Colonic mucosa (tissue), 4 donors: ENCODE measurements at regions not wholly inside any gene's neighbourhood (a gene's known extent, or its start where the extent isn't known, plus 50 kb on each side); places are given as distances from the start of the nearest gene placed in this dataset.

ENCODE experiments used
- DNase-seq: peaks from one replicate; pipeline ENCODE4 v3.0.0-alpha.2; 2020
- H3K27ac ChIP-seq: fragments of 200-600 bp; one replicate; pipeline ENCODE4 v1.8.0; 2021
- H3K27me3 ChIP-seq: fragments of 200-600 bp; one replicate; pipeline ENCODE4 v1.8.0; 2021
- H3K36me3 ChIP-seq: fragments of 200-600 bp; one replicate; pipeline ENCODE4 v1.8.0; 2021
- H3K4me1 ChIP-seq: fragments of 200-600 bp; one replicate; pipeline ENCODE4 v1.8.0; 2021; ENCODE audit warnings: mild to moderate bottlenecking
- H3K4me3 ChIP-seq: fragments of 200-600 bp; one replicate; pipeline ENCODE4 v1.8.0; 2021
- H3K9ac ChIP-seq, 2 donors: one replicate each; pipeline ENCODE4 v1.7.0; 2013; ENCODE audit warnings: control low read depth in 2 of 2, low read depth in 2 of 2, low read length in 2 of 2
- H3K9me3 ChIP-seq: fragments of 200-600 bp; one replicate; pipeline ENCODE4 v1.8.0; 2021
- CTCF ChIP-seq: fragments of 200-600 bp; IDR thresholded peaks from one replicate; pipeline ENCODE4 v1.8.0; 2022; ENCODE audit warnings: antibody characterized with exemption, mild to moderate bottlenecking
- intact Hi-C: fragments of 100-400 bp; cut with DNase I; formaldehyde crosslinking; loops from one replicate; pipeline ENCODE4 v1.14.1; 2022
- donor health status: healthy.
- donor health status: DM: no; HTN: no; CAD: no.
- donor health status: DM: no; HTN: no; CAD: no.

DNA sequence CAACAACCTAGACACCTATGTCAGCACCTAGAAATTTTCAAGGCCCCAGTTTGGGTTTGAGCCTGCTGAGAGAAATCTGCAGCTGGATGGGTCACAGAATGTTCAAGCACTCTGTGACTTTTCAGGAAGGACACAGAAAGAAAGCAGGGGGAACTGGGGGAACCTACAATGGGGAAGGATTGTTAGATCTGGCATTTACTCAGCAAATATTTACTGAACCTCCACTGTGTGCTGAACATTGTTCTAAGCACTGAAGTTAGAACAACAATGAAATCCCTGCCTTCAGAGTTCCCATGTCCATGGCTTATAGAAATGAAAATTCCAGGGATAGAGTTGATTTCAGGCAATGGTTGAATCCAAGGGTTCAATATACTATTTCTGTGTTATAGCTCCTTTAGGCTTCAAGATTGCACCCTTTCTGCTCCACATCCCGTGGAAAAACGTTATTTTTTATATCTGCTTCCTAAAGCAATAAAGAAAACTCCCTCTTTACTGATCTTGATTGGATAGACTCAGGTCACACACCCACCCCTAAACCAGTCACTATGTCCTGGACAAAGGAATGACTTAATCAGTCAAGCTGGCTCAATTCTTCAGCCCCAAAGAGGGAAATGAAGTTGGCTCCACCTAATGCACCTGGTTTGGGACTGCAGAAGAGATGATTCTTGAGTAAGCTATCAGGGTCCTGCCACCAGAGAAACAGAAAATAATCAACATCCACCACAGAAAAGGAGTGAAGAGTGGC lies 95.1 kb downstream of the OR5AK2 start:
- DNase-seq = no peak
- TF ChIP-seq CTCF = no peak
- no peaks in the 10 kb centered on the region for H3K9me3 ChIP-seq
- no peak overlapping the region for H3K27ac ChIP-seq
- H3K9ac ChIP-seq = no peak overlapping the region
- intact Hi-C loops = no loop called here
- H3K4me3 ChIP-seq = no peak overlapping the region
- no peaks in the 10 kb centered on the region for H3K27me3 ChIP-seq
- no peaks in the 10 kb centered on the region for H3K4me1 ChIP-seq
- no peaks in the 10 kb centered on the region for H3K36me3 ChIP-seq

GRCh38 chr11:57085611-57086010 lies 96.1 kb upstream of the LRRC55 start:
- intact Hi-C loops = no loop called here
- no peak overlapping the region for H3K27ac ChIP-seq
- no peaks in the 10 kb centered on the region for H3K27me3 ChIP-seq
- H3K9me3 ChIP-seq = no peaks in the 10 kb centered on the region
- no peak for TF ChIP-seq CTCF
- no peak overlapping the region for H3K4me3 ChIP-seq
- H3K36me3 ChIP-seq = no peaks in the 10 kb centered on the region
- no peaks in the 10 kb centered on the region for H3K4me1 ChIP-seq
- DNase-seq = no peak
- H3K9ac ChIP-seq = no peak overlapping the region

DNA sequence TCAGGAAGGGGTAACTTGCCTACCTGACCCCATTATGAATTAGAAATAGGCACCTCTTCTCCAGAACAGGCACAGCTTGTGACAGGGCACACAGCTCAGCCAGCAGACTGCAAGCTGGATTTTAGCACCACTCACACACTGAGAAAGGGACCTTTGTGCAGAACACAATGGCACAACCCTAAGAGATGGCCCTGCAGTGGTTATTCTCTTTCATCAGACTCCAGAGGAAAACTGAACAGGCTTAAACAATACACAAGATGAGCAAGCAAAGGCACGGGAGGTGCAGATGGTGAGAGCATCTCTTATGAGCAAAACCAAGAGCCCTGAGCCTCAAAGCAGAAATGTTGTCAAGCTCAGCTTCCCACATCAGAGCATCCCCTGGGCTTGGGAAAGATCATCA lies 93.8 kb upstream of the LRRC55 start:
- H3K9me3 ChIP-seq = no peaks in the 10 kb centered on the region
- TF ChIP-seq CTCF = no peak
- no peak for DNase-seq
- intact Hi-C loops = no loop called here
- H3K4me1 ChIP-seq = no peaks in the 10 kb centered on the region
- H3K36me3 ChIP-seq = no peaks in the 10 kb centered on the region
- no peaks in the 10 kb centered on the region for H3K27me3 ChIP-seq
- H3K27ac ChIP-seq = no peak overlapping the region
- H3K9ac ChIP-seq = no peak overlapping the region
- H3K4me3 ChIP-seq = no peak overlapping the region

- H3K4me3 ChIP-seq = no peak overlapping the region
- H3K4me1 ChIP-seq = no peaks in the 10 kb centered on the region
Observed at GRCh38 chr11:57092028-57092698, 89.6 kb upstream of the LRRC55 start.

More at GRCh38 chr11:57092028-57092698, 89.6 kb upstream of the LRRC55 start:
- no peak for TF ChIP-seq CTCF
- Histone ChIP-seq H3K36me3 (no peaks in the 10 kb centered on the region), H3K27me3 (no peaks in the 10 kb centered on the region), H3K9ac (no peak overlapping the region), H3K27ac (no peak overlapping the region), H3K9me3 (no peaks in the 10 kb centered on the region)
- intact Hi-C loops = no loop called here
- no peak for DNase-seq
